B cell (primary cell): ENCODE measurements at regions not wholly inside any gene's neighbourhood (a gene's known extent, or its start where the extent isn't known, plus 50 kb on each side); places are given as distances from the start of the nearest gene placed in this dataset.

ENCODE experiments used
- ATAC-seq: fragments of 200-7000 bp; cut with Tn5 transposase; one replicate; pipeline ENCODE4 v1.10.0; 2021; ENCODE audit warnings: low read depth, mild to moderate bottlenecking, moderate number of reproducible peaks, moderate library complexity
- CTCF ChIA-PET: fragments of 350-600 bp; sonication (Branson Sonifier 250); formaldehyde crosslinking; loops from one replicate; lab custom pipeline; 2021; ENCODE audit warnings: antibody characterized with exemption, inconsistent platforms; lab: Charles Lee
- POLR2A ChIA-PET: fragments of 350-600 bp; sonication (Branson Sonifier 250); formaldehyde crosslinking; loops from one replicate; lab custom pipeline; 2021; ENCODE audit warnings: antibody characterized with exemption; lab: Charles Lee
- DNase-seq: peaks from one replicate; pipeline ENCODE4 v3.0.0; 2013
- H2AFZ ChIP-seq: 2 replicates; pipeline ENCODE4 v1.6.1; 2012; ENCODE audit warnings: mild to moderate bottlenecking, low read depth, low read length; ENCODE audit not compliant: insufficient read depth, poor library complexity, severe bottlenecking
- H3K27ac ChIP-seq, 2 donors: 1 replicate in 1 of 2; 2 replicates in 1 of 2; pipeline ENCODE4 v1.5.1; 2012 to 2013; ENCODE audit warnings: low read length in 2 of 2, mild to moderate bottlenecking in 2 of 2, moderate library complexity in 1 of 2
- H3K27me3 ChIP-seq, 4 experiments: fragments of 200-600 bp in 1 of 4; sonication (generic) in 1 of 4; replicated peaks in 1 of 4; 1 replicate in 2 of 4; 2 replicates in 2 of 4; pipeline versions ENCODE4 v1.6.1 to v1.7.0; 2013 to 2016; ENCODE audit warnings: low read length in 3 of 4, mild to moderate bottlenecking in 2 of 4, mixed read lengths in 1 of 4, moderate library complexity in 1 of 4; ENCODE audit not compliant: insufficient read depth in 4 of 4, control insufficient read depth in 3 of 4; ENCODE audit errors: control extremely low read depth in 1 of 4
- H3K36me3 ChIP-seq, 2 experiments: replicated peaks in 1 of 2; 1 replicate in 1 of 2; 2 replicates in 1 of 2; pipeline versions ENCODE4 v1.6.1 to v1.7.1; 2013; ENCODE audit warnings: low read length in 1 of 2; ENCODE audit not compliant: insufficient read depth in 2 of 2, control insufficient read depth in 1 of 2; ENCODE audit errors: control extremely low read depth in 1 of 2, extremely low read depth in 1 of 2
- H3K4me1 ChIP-seq, 2 donors: fragments of 200-600 bp in 1 of 2; sonication (generic) in 1 of 2; 1 replicate in 1 of 2; 2 replicates in 1 of 2; pipeline versions ENCODE4 v1.5.1 to v1.6.1; 2013 to 2017; ENCODE audit warnings: low read length in 2 of 2; ENCODE audit not compliant: control insufficient read depth in 2 of 2, insufficient read depth in 2 of 2
- H3K4me2 ChIP-seq: replicated peaks from 2 replicates; pipeline ENCODE3; 2012; ENCODE audit warnings: mild to moderate bottlenecking, low read depth, low read length; ENCODE audit not compliant: poor library complexity, severe bottlenecking
- H3K4me3 ChIP-seq, 5 experiments: fragments of 200-600 bp in 1 of 5; sonication (generic) in 1 of 5; 1 replicate in 3 of 5; 2 replicates in 2 of 5; pipeline versions ENCODE4 v1.5.1 to v1.7.0; 2011 to 2016; ENCODE audit warnings: low read length in 4 of 5, mild to moderate bottlenecking in 4 of 5, low read depth in 2 of 5, control low read depth in 1 of 5, moderate library complexity in 1 of 5; ENCODE audit not compliant: insufficient read depth in 1 of 5; ENCODE audit errors: control extremely low read depth in 1 of 5, extremely low read depth in 1 of 5
- H3K79me2 ChIP-seq: fragments of 200-600 bp; sonication (generic); one replicate; pipeline ENCODE4 v1.6.0; 2016; ENCODE audit warnings: low read length; ENCODE audit not compliant: control insufficient read depth, insufficient read depth
- H3K9ac ChIP-seq: fragments of 200-600 bp; sonication (generic); 2 replicates; pipeline ENCODE4 v1.6.1; 2017; ENCODE audit warnings: mild to moderate bottlenecking, low read length, moderate library complexity
- H3K9me3 ChIP-seq, 3 donors: one replicate each; pipeline versions ENCODE4 v1.6.1 to v1.7.1; 2013; ENCODE audit warnings: low read length in 2 of 3; ENCODE audit not compliant: control insufficient read depth in 2 of 3, insufficient read depth in 1 of 3; ENCODE audit errors: control extremely low read depth in 1 of 3
- H4K20me1 ChIP-seq: 2 replicates; pipeline ENCODE4 v1.6.0; 2012; ENCODE audit warnings: mild to moderate bottlenecking, low read length; ENCODE audit not compliant: insufficient read depth, control insufficient read depth, poor library complexity, severe bottlenecking
- H3K27ac Mint-ChIP-seq: one replicate; pipeline ENCODE4 v1.8.0; 2021; ENCODE audit warnings: mixed read lengths
- H3K27me3 Mint-ChIP-seq: one replicate; pipeline ENCODE4 v1.8.0; 2021; ENCODE audit warnings: mixed read lengths
- H3K4me1 Mint-ChIP-seq: one replicate; pipeline ENCODE4 v1.8.0; 2021; ENCODE audit warnings: mixed read lengths
- H3K4me3 Mint-ChIP-seq: one replicate; pipeline ENCODE4 v1.8.0; 2021; ENCODE audit warnings: mixed read lengths
- H3K9me3 Mint-ChIP-seq: one replicate; pipeline ENCODE4 v1.8.0; 2022; ENCODE audit warnings: mixed read lengths; ENCODE audit not compliant: insufficient read depth
- CTCF ChIP-seq: fragments of 200-600 bp; IDR thresholded peaks from one replicate; pipeline ENCODE4 v1.8.0; 2022; ENCODE audit warnings: antibody characterized with exemption, mild to moderate bottlenecking
- EZH2 ChIP-seq: IDR thresholded peaks from 2 replicates; pipeline ENCODE4 v1.6.1; 2012; ENCODE audit warnings: borderline replicate concordance, low read depth, mild to moderate bottlenecking, moderate library complexity, low read length; ENCODE audit not compliant: insufficient read depth, poor library complexity, severe bottlenecking
- WGBS: methylation state at CpG from one replicate; pipeline ENCODE4 v1.1.5; 2013; ENCODE audit warnings: missing lambda C conversion rate; ENCODE audit not compliant: insufficient coverage; 5-methylcytosine and 5-hydroxymethylcytosine counted together
- intact Hi-C: fragments of 100-400 bp; cut with micrococcal nuclease; formaldehyde crosslinking; loops from one replicate; pipeline ENCODE4 v1.10.0; 2022

- Histone ChIP-seq H3K79me2 (no peaks in the 10 kb centered on the region), H4K20me1 (no peaks in the 10 kb centered on the region), H3K4me1 (no peaks in the 10 kb centered on the region), H3K27ac (no peak overlapping the region), H3K9ac (no peak overlapping the region), H3K4me3 (no peak overlapping the region), H3K9me3 (no peaks in the 10 kb centered on the region), H3K36me3 (no peaks in the 10 kb centered on the region), H3K27me3 (no peaks in the 10 kb centered on the region), H3K4me2 (no peak overlapping the region), H2AFZ (no peak overlapping the region)
- DNase-seq (no peak), ATAC-seq (no peak)
- TF ChIP-seq EZH2 (no peak), CTCF (no peak)
- Mint-ChIP-seq H3K27me3 (no peaks in the 10 kb centered on the region), H3K4me1 (peaks cover 7% of the 10 kb centered on the region), H3K4me3 (no peak overlapping the region), H3K27ac (no peak overlapping the region), H3K9me3 (no peaks in the 10 kb centered on the region)
- intact Hi-C loops, result no loop called here
- POLR2A ChIA-PET, result no interaction called here
- WGBS, result 77% methylated on average over 3 of the region's 5 CpGs
- CTCF ChIA-PET, result no interaction called here
These were observed 212.2 kb downstream of the MTRR start for GRCh38 chr5:8081179-8081578.

- Mint-ChIP-seq H3K4me1 (no peaks in the 10 kb centered on the region), H3K27ac (no peak overlapping the region), H3K27me3 (no peaks in the 10 kb centered on the region), H3K9me3 (peaks cover 2% of the 10 kb centered on the region), H3K4me3 (no peak overlapping the region)
- no peak for DNase-seq
- intact Hi-C loops, result no loop called here
- ChIA-PET CTCF (no interaction called here), POLR2A (no interaction called here)
- TF ChIP-seq CTCF (no peak), EZH2 (no peak)
- no peak overlapping the region for H3K4me2 ChIP-seq
- no peaks in the 10 kb centered on the region for H3K27me3 ChIP-seq
- no peaks in the 10 kb centered on the region for H4K20me1 ChIP-seq
- no peak for ATAC-seq
- no peaks in the 10 kb centered on the region for H3K4me1 ChIP-seq
- no peak overlapping the region for H3K27ac ChIP-seq
- H3K4me3 ChIP-seq, result no peak overlapping the region
- no peak overlapping the region for H3K9ac ChIP-seq
- H3K79me2 ChIP-seq, result no peaks in the 10 kb centered on the region
- WGBS, result 92% methylated on average over 1 of the region's 2 CpGs
- no peaks in the 10 kb centered on the region for H3K36me3 ChIP-seq
- no peak overlapping the region for H2AFZ ChIP-seq
- no peaks in the 10 kb centered on the region for H3K9me3 ChIP-seq
These were observed 224.7 kb downstream of the MTRR start for GRCh38 chr5:8093669-8094068.
